ENCODE measurements at regions not wholly inside any gene's neighbourhood (a gene's known extent, or its start where the extent isn't known, plus 50 kb on each side); places are given as distances from the start of the nearest gene placed in this dataset.

DNA sequence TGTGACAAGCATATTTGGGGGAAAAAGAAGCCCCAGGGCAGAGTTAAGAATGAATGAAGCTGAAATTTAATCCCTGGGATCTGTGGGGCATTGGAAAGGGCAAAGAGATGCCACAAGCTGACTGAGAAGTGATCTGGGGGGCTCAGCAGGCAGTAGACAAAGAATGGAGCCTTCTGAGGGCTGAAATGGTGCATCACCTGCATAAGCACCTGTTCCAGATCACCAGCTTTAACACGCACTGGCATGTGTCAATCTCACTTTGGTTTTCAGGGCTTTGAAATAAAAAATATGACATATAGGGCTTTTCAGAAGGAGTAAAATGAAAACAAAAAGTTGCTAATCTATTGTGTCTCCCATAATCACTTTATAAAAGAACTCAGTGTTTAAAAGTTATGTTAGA is 210.8 kb upstream of the ARHGEF26 start:
- TF ChIP-seq CTCF (IDR thresholded peaks at IDR 0.05), result no peak

DNA sequence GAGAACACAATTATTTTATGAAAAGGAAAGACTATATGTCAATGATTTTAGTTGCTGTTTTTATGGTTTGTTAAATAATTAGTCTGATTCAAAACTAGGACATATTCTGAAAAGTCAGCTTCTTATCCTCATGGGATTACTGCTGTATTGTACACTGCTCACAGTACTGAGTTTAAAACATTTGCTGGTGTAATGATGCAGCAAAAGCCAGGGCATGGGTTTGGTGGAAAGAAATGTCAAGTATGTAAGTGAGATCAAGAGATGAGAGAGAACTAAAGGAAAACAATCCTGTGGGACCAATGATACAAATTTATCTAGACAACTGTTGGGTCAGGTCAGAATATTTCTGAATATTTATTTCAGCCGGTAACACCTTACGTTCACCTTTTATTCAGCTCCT is 210.1 kb upstream of the ARHGEF26 start:
- H3K4me3 ChIP-seq, result no peak overlapping the region
- TF ChIP-seq CTCF (IDR thresholded peaks at IDR 0.05), result no peak

More for the DNA sequence above, 210.8 kb upstream of the ARHGEF26 start:
- H3K27me3 ChIP-seq, result no peaks in the 10 kb centered on the region
- no peak for DNase-seq (ENCODE audit: low spot score in 2 of 2)
- no peak overlapping the region for H3K4me3 ChIP-seq
- no peaks in the 10 kb centered on the region for H3K4me1 ChIP-seq
- H3K9me3 ChIP-seq, result no peaks in the 10 kb centered on the region
- intact Hi-C loops (cut with DNase I), result no loop called here
- no peak overlapping the region for H3K27ac ChIP-seq
- H3K36me3 ChIP-seq, result no peaks in the 10 kb centered on the region

GRCh38 chr3:153919773-153920172 is 201.4 kb upstream of the ARHGEF26 start:
- DNase-seq (ENCODE audit: low spot score in 2 of 2), result no peak
- Histone ChIP-seq H3K36me3 (no peaks in the 10 kb centered on the region), H3K27ac (no peak overlapping the region), H3K9me3 (no peaks in the 10 kb centered on the region), H3K27me3 (no peaks in the 10 kb centered on the region), H3K4me1 (no peaks in the 10 kb centered on the region), H3K4me3 (no peak overlapping the region)
- no peak for TF ChIP-seq CTCF (IDR thresholded peaks at IDR 0.05)
- intact Hi-C loops (cut with DNase I), result no loop called here

More for the DNA sequence above, 210.1 kb upstream of the ARHGEF26 start:
- no peaks in the 10 kb centered on the region for H3K9me3 ChIP-seq
- no peaks in the 10 kb centered on the region for H3K4me1 ChIP-seq
- no peak overlapping the region for H3K27ac ChIP-seq
- no peaks in the 10 kb centered on the region for H3K36me3 ChIP-seq
- intact Hi-C loops (cut with DNase I), result no loop called here
- DNase-seq (ENCODE audit: low spot score in 2 of 2), result no peak
- no peaks in the 10 kb centered on the region for H3K27me3 ChIP-seq

DNA sequence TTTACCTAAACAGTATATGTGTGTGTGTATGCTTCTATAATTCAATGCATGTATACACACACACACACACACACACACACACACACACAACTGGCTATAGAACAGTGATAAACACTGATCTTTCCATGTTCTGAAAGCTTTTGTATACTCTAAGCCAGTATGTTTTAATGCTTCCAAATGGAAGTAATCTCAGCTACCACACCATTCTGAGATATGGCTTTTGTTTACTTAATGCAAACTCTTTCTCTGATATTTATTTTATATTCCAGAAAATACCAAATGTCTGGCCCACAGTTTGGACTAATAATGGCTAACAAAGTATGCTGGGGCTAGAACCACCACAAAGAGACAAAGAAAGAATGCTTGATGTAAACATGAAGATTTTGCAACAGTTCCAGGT is 199.4 kb upstream of the ARHGEF26 start:
- no peak for TF ChIP-seq CTCF (IDR thresholded peaks at IDR 0.05)
- DNase-seq (ENCODE audit: low spot score in 2 of 2), result no peak
- intact Hi-C loops (cut with DNase I), result no loop called here
- no peaks in the 10 kb centered on the region for H3K9me3 ChIP-seq
- no peak overlapping the region for H3K4me3 ChIP-seq
- H3K4me1 ChIP-seq, result no peaks in the 10 kb centered on the region
- H3K27me3 ChIP-seq, result no peaks in the 10 kb centered on the region
- no peak overlapping the region for H3K27ac ChIP-seq
- no peaks in the 10 kb centered on the region for H3K36me3 ChIP-seq

GRCh38 chr3:153925841-153926514 is 195.2 kb upstream of the ARHGEF26 start:
- DNase-seq (ENCODE audit: low spot score in 2 of 2), result no peak
- intact Hi-C loops (cut with DNase I), result loop anchor here (2.0 kb wide), 1 partner anchor 883 kb away; no protein-coding TSS in a partner anchor
- Histone ChIP-seq H3K27ac (no peak overlapping the region), H3K4me3 (no peak overlapping the region), H3K4me1 (no peaks in the 10 kb centered on the region), H3K36me3 (no peaks in the 10 kb centered on the region), H3K27me3 (no peaks in the 10 kb centered on the region), H3K9me3 (no peaks in the 10 kb centered on the region)
- TF ChIP-seq CTCF (IDR thresholded peaks at IDR 0.05), result no peak
